ES-I3 (cell line): ENCODE measurements at regions not wholly inside any gene's neighbourhood (a gene's known extent, or its start where the extent isn't known, plus 50 kb on each side); places are given as distances from the start of the nearest gene placed in this dataset.

Experiments used
- H3K36me3 ChIP-seq: 2 replicates; pipeline ENCODE4 v1.6.1; 2013; ENCODE audit warnings: mild to moderate bottlenecking, low read length, control low read depth, moderate library complexity; ENCODE audit not compliant: insufficient read depth
- H3K4me1 ChIP-seq: 2 replicates; pipeline ENCODE4 v1.6.1; 2013; ENCODE audit warnings: mild to moderate bottlenecking, control low read depth, low read length; ENCODE audit not compliant: insufficient read depth
- H3K9ac ChIP-seq: 2 replicates; pipeline ENCODE4 v1.6.1; 2013; ENCODE audit warnings: low read depth, mild to moderate bottlenecking, low read length, moderate library complexity
- H3K9me3 ChIP-seq: 2 replicates; pipeline ENCODE4 v1.6.1; 2013; ENCODE audit warnings: mild to moderate bottlenecking, low read length, moderate library complexity; ENCODE audit not compliant: control insufficient read depth, insufficient read depth

DNA sequence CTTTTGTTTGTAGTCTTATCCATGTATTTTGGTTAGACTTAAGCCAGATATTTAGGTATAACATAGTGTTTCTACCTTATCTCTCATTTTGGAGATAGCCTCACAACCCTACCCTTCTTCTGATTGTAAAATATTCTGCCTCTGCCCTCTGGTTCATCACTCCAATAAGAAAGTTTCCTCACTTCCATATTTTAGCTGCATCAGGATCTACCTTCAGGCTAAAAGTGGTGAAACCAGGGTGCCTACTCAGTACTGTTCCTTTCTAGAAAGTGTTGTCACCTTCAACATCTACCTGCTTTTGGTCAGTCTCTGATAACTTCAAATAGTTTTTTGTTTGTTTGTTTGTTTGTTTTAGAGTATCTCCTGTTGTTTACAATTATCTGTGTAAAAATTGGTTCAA lies 294.6 kb downstream of the ANXA1 start:
- no peaks in the 10 kb centered on the region for H3K9me3 ChIP-seq
- no peaks in the 10 kb centered on the region for H3K36me3 ChIP-seq
- H3K4me1 ChIP-seq, result peaks cover 15% of the 10 kb centered on the region
- H3K9ac ChIP-seq, result no peak overlapping the region

DNA sequence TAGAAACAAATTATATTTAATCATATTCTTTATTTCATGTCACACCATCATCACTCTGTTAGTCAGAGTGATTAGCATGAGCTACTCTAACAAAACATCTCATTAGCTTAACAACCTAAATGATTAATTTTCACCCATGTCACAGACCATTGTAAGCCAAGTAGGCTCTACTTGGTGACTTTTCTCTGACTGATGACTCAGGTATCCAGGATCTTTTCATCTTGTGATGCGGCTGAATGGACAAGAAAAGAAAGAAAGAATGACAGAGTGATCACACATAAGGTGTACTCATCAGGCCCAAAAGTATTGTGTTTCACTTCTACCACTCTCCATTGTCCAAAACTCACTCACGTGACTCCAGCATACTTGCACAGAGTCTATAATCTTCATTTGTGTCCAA lies 299.3 kb downstream of the ANXA1 start:
- Histone ChIP-seq H3K9me3 (no peaks in the 10 kb centered on the region), H3K36me3 (no peaks in the 10 kb centered on the region), H3K4me1 (peaks cover 4% of the 10 kb centered on the region; the same call in 1 of the 2 replicates), H3K9ac (no peak overlapping the region)

DNA sequence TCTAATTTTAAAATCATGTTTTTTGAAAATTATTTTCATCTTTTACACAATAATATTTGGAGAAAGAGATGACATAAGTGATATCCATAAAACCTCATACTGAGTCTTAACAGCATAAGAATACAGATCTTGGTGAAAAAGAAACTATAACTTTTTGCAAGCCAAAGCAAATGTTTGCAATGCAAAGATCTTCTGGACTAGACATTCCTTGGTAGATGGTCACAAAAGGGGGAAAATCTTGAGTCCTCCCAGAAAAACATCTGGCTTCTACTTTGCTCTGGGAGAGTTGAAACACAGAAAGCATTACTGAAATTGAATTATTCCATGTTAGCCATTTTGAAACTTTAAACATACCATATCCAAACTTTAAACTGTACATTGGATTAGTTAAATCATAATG lies 308.2 kb downstream of the ANXA1 start:
- Histone ChIP-seq H3K9me3 (no peaks in the 10 kb centered on the region), H3K9ac (no peak overlapping the region), H3K36me3 (no peaks in the 10 kb centered on the region), H3K4me1 (no peaks in the 10 kb centered on the region)

DNA sequence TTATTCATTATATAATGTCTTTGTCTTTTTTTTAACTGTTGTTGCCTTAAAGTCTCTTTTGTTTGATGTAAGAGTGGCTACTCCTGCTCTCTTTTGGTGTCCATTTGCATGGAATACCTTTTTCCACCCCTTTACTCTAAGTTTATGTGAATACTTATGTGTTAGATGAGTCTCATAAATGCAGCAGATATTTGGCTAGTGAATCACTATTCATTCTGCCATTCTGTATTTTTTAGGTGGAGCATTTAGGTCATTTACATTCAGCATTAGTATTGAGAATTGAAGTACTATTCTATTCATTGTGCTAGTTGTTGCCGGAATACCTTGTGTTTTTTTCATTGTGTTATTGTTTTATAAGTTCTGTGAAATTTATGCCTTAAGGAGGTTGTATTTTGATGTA lies 317.1 kb downstream of the ANXA1 start:
- no peaks in the 10 kb centered on the region for H3K9me3 ChIP-seq
- no peaks in the 10 kb centered on the region for H3K4me1 ChIP-seq
- no peak overlapping the region for H3K9ac ChIP-seq
- H3K36me3 ChIP-seq, result no peaks in the 10 kb centered on the region

DNA sequence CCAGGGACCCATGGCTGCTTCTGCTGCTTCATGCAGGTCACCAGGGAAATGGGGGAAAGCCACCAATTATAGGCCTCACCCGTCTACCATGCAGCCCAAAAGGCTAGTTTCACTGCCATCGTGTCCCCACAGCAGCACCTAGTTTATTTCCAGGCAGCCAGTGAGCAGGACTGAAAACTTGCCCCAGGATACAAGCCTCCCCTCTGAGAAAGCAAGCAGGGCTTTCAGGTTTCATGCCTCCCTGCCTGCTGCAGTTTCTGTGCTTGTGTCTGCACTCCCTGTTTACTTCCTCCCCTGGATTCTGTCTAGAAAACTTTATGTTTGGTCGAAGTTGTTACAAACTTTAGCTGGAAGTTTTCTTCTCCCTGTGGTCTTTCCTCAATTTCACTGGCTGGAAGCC lies 319.1 kb downstream of the ANXA1 start:
- no peak overlapping the region for H3K9ac ChIP-seq
- H3K36me3 ChIP-seq, result no peaks in the 10 kb centered on the region
- H3K9me3 ChIP-seq, result no peaks in the 10 kb centered on the region
- no peaks in the 10 kb centered on the region for H3K4me1 ChIP-seq

DNA sequence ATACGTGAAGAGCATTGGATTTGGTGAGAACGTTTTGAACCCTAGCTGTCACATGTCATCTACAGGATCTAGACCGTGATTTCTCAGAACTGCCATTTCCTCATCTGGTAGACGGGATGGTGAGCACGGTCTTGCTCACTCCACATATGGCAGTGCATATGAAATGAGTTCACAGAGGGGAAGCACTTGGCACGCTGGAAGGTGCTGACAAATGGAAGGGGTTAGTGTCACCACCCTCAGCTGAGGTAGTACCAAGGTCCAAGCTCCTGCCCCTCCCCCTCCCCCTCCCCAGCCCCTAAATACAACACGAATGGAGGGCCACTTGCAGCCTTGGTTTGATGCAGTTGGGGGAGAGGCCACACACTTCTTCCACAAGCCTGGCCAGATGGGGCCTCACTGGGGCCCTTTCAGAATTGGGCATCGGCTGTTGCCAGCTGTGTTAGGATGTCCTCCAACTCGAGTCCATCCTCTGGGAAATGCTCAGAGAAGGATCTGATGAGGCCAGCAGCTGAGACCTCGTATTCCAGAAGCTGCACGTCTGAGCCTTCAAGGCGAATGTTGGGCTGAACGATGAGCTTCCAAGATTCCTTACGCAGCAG lies 322.4 kb downstream of the ANXA1 start:
- Histone ChIP-seq H3K9me3 (no peaks in the 10 kb centered on the region), H3K4me1 (no peaks in the 10 kb centered on the region), H3K9ac (no peak overlapping the region), H3K36me3 (no peaks in the 10 kb centered on the region)

DNA sequence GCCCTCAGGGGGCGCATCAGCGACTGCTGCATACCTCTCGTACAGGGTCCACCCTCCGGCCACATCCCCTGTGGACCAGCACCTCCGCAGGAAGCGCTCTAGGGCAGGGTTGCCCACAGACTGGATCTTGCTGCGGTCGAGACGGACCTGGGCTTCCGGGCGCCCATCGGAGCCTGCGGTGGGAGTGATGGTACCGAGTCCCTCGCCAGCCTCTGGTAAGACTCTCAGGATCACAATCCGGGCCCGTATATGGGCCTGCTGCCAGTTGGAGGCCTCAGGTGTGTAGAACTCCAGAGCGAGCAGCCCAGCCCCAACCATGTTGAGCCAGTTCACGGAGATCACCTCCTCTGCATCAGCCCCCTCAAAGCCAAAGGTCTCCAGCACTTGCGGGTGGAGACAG lies 323.0 kb downstream of the ANXA1 start:
- H3K4me1 ChIP-seq, result no peaks in the 10 kb centered on the region
- no peaks in the 10 kb centered on the region for H3K36me3 ChIP-seq
- no peak overlapping the region for H3K9ac ChIP-seq
- H3K9me3 ChIP-seq, result no peaks in the 10 kb centered on the region

DNA sequence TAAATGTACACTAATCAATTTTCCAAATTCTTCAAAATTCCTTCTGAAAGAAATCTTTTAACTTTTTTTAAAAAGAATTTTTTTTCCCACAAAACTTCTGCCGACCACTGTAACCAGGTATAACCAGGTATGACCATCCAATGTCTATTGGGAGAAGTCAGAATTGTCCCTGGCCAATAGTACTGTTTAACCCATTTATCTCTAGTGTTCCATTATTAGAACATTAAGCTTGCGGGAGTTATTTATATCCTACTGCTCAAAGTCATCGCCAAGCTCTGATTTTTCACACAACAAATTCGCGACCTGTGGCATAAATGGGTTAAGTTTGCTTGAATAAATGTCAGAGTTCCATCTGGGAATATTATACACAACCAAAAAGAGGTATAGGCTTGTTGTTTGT lies 343.2 kb downstream of the ANXA1 start:
- Histone ChIP-seq H3K9me3 (no peaks in the 10 kb centered on the region; the same call in 1 of the 2 replicates), H3K9ac (no peak overlapping the region), H3K4me1 (no peaks in the 10 kb centered on the region)

DNA sequence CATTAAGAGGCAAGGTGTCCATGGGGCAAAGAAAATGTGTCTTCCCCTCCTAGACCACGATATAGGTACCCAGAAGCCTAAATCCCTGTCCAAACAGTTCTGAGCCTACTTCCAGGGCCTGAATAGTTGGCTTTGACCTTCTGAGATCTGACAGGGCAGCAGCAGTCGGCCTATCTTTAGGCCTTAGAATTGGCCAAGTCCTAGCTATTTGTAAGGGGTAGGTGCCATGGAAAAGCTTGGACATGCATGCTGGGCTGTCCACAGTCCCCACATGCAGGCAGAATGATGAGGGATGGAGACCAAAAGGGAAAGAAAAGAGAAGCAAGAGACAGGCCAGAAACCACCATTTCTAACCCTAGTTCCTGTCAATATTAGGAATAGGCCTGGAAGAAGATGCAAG lies 346.1 kb downstream of the ANXA1 start:
- H3K9ac ChIP-seq, result no peak overlapping the region
- H3K36me3 ChIP-seq, result no peaks in the 10 kb centered on the region
- H3K9me3 ChIP-seq, result no peaks in the 10 kb centered on the region; the same call in 1 of the 2 replicates
- H3K4me1 ChIP-seq, result no peaks in the 10 kb centered on the region

More for the DNA sequence above, 343.2 kb downstream of the ANXA1 start:
- H3K36me3 ChIP-seq, result no peaks in the 10 kb centered on the region

DNA sequence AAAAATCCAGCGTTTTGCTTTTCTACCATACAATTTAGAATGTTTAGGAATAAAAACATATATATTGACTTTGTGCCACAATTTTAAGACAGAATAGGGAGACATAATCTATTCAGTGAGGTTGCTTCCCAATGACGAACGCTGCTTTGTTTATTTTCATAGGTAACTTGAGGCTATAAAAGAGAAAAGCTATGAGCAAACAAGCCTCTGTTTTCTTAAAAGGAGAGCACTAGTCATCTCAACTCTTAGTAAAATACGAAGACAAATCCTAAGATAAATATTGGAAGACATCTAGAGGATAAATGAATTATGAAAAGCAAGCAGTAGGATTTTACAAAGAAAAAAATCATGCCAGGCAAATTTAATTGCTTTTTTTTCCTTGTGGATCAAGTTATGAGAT lies 363.6 kb downstream of the ANXA1 start:
- H3K36me3 ChIP-seq, result no peaks in the 10 kb centered on the region
- H3K4me1 ChIP-seq, result no peaks in the 10 kb centered on the region
- no peaks in the 10 kb centered on the region for H3K9me3 ChIP-seq

DNA sequence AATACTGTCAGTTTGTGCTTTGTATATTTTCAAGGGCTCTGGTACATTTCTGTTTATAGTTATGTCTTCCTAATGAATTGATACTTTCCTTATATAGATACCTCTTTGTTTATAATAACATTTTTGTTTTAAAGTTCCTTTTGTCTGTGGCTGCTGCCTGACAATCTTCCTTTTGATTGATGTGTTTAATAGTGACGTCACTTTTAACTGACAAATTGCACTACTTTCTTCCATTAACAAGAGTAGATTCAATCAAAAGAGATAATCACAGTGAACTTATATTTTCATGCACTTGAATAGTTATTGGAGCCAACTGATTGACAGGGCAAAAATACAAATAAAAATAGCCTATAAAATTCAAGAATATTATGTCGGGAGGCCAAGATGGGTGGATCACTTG lies 371.7 kb downstream of the ANXA1 start:
- Histone ChIP-seq H3K9me3 (peaks cover 5% of the 10 kb centered on the region; the same call in 1 of the 2 replicates), H3K36me3 (no peaks in the 10 kb centered on the region), H3K4me1 (no peaks in the 10 kb centered on the region), H3K9ac (no peak overlapping the region)

More for the DNA sequence above, 363.6 kb downstream of the ANXA1 start:
- no peak overlapping the region for H3K9ac ChIP-seq

DNA sequence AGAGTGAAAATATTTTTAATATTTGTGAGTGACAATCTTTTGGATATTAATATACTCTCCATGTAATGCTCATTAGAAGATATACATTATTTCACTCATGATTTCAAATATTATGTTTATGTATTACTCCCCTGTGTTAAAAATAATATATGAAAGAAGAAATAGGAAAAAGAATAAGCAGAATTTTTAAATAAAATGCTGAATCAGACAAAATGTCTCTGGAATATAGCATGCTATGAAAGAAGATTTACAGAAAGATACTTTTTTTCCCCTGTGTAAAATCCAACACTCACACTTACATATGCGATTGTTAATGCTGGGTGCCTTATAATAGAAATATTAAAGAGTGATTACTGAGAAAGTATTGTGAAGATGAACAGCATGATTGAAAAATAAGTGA lies 373.7 kb downstream of the ANXA1 start:
- Histone ChIP-seq H3K4me1 (no peaks in the 10 kb centered on the region), H3K36me3 (no peaks in the 10 kb centered on the region), H3K9ac (no peak overlapping the region), H3K9me3 (peaks cover 5% of the 10 kb centered on the region; the same call in 1 of the 2 replicates)

DNA sequence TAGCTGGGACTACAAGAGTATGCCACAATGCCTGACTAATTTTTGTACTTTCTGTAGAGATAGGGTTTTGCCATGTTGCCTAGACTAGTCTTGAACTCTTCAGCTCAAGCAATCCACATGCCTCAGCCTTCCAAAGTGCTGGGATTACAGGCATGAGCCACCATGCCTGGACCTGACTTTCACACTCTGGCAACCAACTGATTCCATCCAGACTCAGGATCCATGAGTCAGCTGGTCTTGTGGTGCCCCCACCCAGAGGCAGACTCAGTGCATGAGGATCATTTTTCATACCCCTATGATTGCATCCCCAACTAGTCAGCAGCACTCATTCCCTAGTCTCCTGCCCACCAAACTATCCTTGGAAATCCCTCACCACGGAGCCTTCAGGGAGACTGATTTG lies 375.9 kb downstream of the ANXA1 start:
- Histone ChIP-seq H3K36me3 (no peaks in the 10 kb centered on the region), H3K9me3 (peaks cover 5% of the 10 kb centered on the region; the same call in 1 of the 2 replicates), H3K9ac (no peak overlapping the region), H3K4me1 (no peaks in the 10 kb centered on the region)

DNA sequence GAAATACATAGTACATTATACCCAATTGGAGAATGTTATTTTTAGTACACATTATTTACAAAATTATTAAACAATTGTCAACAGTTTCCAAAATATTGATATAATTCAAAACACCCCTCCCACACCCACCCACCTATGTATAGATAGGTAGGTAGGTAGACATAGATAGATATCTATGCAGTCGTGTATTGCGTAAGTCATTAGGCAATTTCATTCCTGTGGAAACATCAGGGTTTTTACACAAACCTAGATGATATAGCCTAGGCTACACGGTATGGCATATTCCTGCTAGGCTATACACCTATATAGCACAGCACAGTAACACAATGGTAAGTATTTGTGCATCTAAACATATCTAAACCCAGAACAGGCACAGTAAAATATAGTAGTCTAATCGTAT lies 377.3 kb downstream of the ANXA1 start:
- Histone ChIP-seq H3K9me3 (peaks cover 5% of the 10 kb centered on the region; the same call in 1 of the 2 replicates), H3K4me1 (no peaks in the 10 kb centered on the region)

DNA sequence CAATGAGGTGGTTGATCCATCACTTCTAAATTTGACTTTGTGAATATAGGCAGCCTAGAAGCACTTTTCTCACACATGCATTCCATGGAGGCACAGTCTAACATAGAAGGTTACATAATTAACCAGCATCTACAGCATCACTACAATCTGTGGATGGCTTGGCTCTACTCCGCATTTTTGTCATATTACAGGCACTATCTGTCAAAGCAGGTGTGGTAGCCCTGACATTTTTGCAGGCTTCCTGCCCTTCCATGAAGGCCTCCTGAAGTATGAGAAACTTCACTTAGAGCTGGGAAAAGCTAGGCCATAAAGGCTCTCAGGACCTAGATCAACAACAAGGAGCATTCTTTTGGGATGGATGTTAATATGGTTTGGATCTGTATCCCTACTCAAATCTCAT lies 378.0 kb downstream of the ANXA1 start:
- Histone ChIP-seq H3K36me3 (no peaks in the 10 kb centered on the region), H3K4me1 (no peaks in the 10 kb centered on the region), H3K9ac (no peak overlapping the region), H3K9me3 (peaks cover 5% of the 10 kb centered on the region; the same call in 1 of the 2 replicates)

More for the DNA sequence above, 377.3 kb downstream of the ANXA1 start:
- no peak overlapping the region for H3K9ac ChIP-seq
- H3K36me3 ChIP-seq, result no peaks in the 10 kb centered on the region
